Omental fat pad (tissue), 3 donors: ENCODE measurements at regions not wholly inside any gene's neighbourhood (a gene's known extent, or its start where the extent isn't known, plus 50 kb on each side); places are given as distances from the start of the nearest gene placed in this dataset.

Experiments used
- ATAC-seq: fragments of 150-250 bp; one replicate; pipeline ENCODE4 v1.9.1; 2016; ENCODE audit warnings: mild to moderate bottlenecking, moderate library complexity; ENCODE audit not compliant: low FRiP score
- DNase-seq: peaks from one replicate; pipeline ENCODE4 v3.0.0-alpha.2; 2019; ENCODE audit warnings: low spot score
- CTCF ChIP-seq, 3 donors: fragments of 450-650 bp; IDR thresholded peaks; one replicate each; pipeline ENCODE4 v1.5.1; 2016 to 2017; ENCODE audit warnings: antibody characterized with exemption in 3 of 3, mild to moderate bottlenecking in 3 of 3, moderate library complexity in 2 of 3

GRCh38 chr2:175383286-175383685 is 201.8 kb upstream of the ATP5MC3 start:
- no peak for TF ChIP-seq CTCF (IDR thresholded peaks at IDR 0.05)
- DNase-seq = no peak
- ATAC-seq = no peak

DNA sequence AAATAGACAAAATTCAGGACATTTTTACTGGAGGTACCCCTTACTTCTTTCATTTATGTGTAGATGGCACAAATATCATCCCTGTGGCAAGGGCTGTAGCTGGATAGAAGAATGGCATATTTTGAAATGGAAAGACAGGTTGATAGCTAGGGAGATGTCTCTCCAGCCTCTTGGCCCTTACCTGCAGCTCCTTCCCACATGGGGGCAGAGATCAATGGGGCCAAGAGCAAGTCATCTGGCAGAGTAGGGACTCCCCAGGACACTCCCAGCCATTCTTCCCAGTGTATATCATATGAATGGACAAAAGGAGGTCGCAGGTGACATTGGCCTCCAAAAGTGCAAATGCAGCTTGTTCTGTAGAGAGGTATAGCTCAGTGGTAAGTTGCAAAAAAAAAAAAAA is 192.2 kb upstream of the ATP5MC3 start:
- no peak for TF ChIP-seq CTCF (IDR thresholded peaks at IDR 0.05)
- ATAC-seq = no peak

GRCh38 chr2:175372704-175373701 is 191.5 kb upstream of the ATP5MC3 start:
- no peak for ATAC-seq
- no peak for DNase-seq
- TF ChIP-seq CTCF (IDR thresholded peaks at IDR 0.05) = no peak

More for the DNA sequence above, 192.2 kb upstream of the ATP5MC3 start:
- DNase-seq = no peak

GRCh38 chr2:175371378-175371777 is 189.9 kb upstream of the ATP5MC3 start:
- ATAC-seq (no peak), DNase-seq (no peak)
- no peak for TF ChIP-seq CTCF (IDR thresholded peaks at IDR 0.05)

GRCh38 chr2:175366815-175367214 is 185.3 kb upstream of the ATP5MC3 start:
- ATAC-seq = no peak
- TF ChIP-seq CTCF (IDR thresholded peaks at IDR 0.05) = peak in 1 of 3 donors; percentile 48
- no peak for DNase-seq

GRCh38 chr2:175363699-175364098 is 182.2 kb upstream of the ATP5MC3 start:
- DNase-seq = no peak
- no peak for ATAC-seq
- no peak for TF ChIP-seq CTCF (IDR thresholded peaks at IDR 0.05)

DNA sequence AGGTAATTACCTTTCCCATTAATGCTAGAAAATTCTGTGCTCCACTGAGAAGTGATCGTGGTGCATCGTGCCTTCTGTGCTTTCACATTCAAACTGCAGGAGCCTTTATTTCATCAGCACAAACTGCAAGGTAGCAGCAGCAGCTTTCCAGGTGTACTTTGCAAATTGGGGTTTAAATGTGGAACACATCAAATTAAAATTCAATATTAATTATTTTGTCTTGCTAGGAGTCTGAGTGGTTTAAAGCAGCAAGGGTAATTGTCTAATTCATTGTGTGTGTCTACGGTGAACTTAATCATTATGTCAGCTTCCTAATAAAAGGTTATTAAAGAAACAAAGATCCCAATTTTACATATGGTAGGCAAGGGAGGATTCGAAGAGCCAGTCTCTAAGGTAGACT is 180.8 kb upstream of the ATP5MC3 start:
- no peak for DNase-seq
- TF ChIP-seq CTCF (IDR thresholded peaks at IDR 0.05) = no peak
- ATAC-seq = no peak
